ENCODE measurements at regions not wholly inside any gene's neighbourhood (a gene's known extent, or its start where the extent isn't known, plus 50 kb on each side); places are given as distances from the start of the nearest gene placed in this dataset.

GRCh38 chr14:101191101-101191720, 287.7 kb upstream of the RTL1 start:
- TF ChIP-seq POLR2A (IDR thresholded peaks at IDR 0.05; ENCODE audit: low read length) (no peak), GATA1 (IDR thresholded peaks at IDR 0.05; ENCODE audit: low read depth, low read length) (no peak)
